ENCODE measurements at regions not wholly inside any gene's neighbourhood (a gene's known extent, or its start where the extent isn't known, plus 50 kb on each side); places are given as distances from the start of the nearest gene placed in this dataset.

DNA sequence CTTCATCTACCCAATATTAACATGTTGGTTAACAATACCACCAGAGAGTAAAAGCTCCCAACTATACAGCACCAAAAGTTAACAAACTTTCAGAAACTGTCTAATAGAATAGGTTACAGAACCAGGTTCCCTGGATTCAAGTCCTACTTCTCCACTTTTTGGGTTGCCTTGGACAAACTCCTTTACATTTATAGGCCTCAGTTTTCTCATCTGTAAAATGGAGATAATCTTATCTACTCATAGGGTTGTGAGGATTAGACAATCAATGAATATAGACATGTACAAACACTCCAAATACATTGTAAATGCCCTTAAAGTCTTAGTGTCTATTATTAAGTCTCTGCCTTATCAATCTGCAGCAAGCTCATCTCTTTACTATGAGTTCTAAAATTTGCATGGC lies 435.2 kb downstream of the ZFHX3 start:
- TF ChIP-seq, protein P1, sequence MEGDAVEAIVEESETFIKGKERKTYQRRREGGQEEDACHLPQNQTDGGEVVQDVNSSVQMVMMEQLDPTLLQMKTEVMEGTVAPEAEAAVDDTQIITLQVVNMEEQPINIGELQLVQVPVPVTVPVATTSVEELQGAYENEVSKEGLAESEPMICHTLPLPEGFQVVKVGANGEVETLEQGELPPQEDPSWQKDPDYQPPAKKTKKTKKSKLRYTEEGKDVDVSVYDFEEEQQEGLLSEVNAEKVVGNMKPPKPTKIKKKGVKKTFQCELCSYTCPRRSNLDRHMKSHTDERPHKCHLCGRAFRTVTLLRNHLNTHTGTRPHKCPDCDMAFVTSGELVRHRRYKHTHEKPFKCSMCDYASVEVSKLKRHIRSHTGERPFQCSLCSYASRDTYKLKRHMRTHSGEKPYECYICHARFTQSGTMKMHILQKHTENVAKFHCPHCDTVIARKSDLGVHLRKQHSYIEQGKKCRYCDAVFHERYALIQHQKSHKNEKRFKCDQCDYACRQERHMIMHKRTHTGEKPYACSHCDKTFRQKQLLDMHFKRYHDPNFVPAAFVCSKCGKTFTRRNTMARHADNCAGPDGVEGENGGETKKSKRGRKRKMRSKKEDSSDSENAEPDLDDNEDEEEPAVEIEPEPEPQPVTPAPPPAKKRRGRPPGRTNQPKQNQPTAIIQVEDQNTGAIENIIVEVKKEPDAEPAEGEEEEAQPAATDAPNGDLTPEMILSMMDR (IDR thresholded peaks at IDR 0.05), result no peak
- TF ChIP-seq POLR2A (IDR thresholded peaks at IDR 0.05), result no peak

Data from right lobe of liver (tissue), 4 donors.